OCI-LY1 (cell line): ENCODE measurements at regions not wholly inside any gene's neighbourhood (a gene's known extent, or its start where the extent isn't known, plus 50 kb on each side); places are given as distances from the start of the nearest gene placed in this dataset.

ENCODE experiments used
- CTCF ChIP-seq: fragments of 200-600 bp; sonication (generic), shearing (Covaris generic); IDR thresholded peaks from 2 replicates; pipeline ENCODE4 v1.5.1; 2017; ENCODE audit warnings: mild to moderate bottlenecking, antibody characterized with exemption, low read length, moderate library complexity, mixed read lengths
- EZH2 ChIP-seq: fragments of 200-600 bp; sonication (generic), shearing (Covaris generic); IDR thresholded peaks from 2 replicates; pipeline ENCODE4 v1.8.0; 2017; ENCODE audit warnings: borderline replicate concordance, mixed run types, mild to moderate bottlenecking, antibody characterized with exemption, low read length, moderate library complexity, mixed read lengths

- TF ChIP-seq CTCF (no peak), EZH2 (no peak)
These were observed 72.3 kb upstream of the THRB start for GRCh38 chr3:24566927-24567326.
